Loucy (cell line): ENCODE measurements at regions not wholly inside any gene's neighbourhood (a gene's known extent, or its start where the extent isn't known, plus 50 kb on each side); places are given as distances from the start of the nearest gene placed in this dataset.

Source experiments
- CTCF ChIP-seq: fragments of 200-600 bp; sonication (generic); conservative IDR thresholded peaks from 2 replicates; pipeline ENCODE4 v1.5.1; 2014; ENCODE audit warnings: mild to moderate bottlenecking, antibody characterized with exemption, low read length
- EZH2phosphoT487 ChIP-seq: fragments of 200-600 bp; IDR thresholded peaks from 2 replicates; pipeline ENCODE4 v1.6.1; 2018; ENCODE audit warnings: antibody characterized with exemption, mild to moderate bottlenecking, moderate library complexity, borderline replicate concordance

GRCh38 chrX:45266456-45266855, 65.8 kb upstream of the DIPK2B start:
- TF ChIP-seq CTCF = no peak
- TF ChIP-seq EZH2phosphoT487 = no peak
